ENCODE measurements at regions not wholly inside any gene's neighbourhood (a gene's known extent, or its start where the extent isn't known, plus 50 kb on each side); places are given as distances from the start of the nearest gene placed in this dataset.

GRCh38 chr13:26965952-26966700 lies 205.5 kb downstream of the USP12 start:
- DNase-seq: peak; percentile 99 to 100

GRCh38 chr13:26964278-26965250 lies 204.0 kb upstream of the GPR12 start:
- DNase-seq: peak; percentile 96 to 99

DNA sequence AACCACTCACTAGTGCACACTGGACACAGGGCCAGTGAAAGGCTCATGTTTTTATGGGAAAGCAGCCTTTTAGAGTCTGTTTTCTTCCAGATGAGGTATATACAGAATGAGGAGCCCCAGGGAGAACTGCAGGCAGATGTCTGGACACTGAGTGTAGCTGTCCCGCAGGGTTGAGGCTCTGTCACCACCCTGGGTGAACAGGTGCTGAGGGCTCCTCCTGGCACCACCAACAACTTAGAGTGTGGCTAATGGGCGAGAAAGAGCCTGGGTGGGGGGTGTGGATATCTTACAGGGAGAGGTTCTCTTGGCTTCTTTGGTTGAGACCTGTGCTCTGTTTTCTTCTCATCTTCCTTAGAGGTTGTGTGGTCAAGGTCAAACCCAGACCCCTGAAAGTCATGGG lies 202.1 kb upstream of the GPR12 start:
- DNase-seq: peak; percentile 52 to 83

DNA sequence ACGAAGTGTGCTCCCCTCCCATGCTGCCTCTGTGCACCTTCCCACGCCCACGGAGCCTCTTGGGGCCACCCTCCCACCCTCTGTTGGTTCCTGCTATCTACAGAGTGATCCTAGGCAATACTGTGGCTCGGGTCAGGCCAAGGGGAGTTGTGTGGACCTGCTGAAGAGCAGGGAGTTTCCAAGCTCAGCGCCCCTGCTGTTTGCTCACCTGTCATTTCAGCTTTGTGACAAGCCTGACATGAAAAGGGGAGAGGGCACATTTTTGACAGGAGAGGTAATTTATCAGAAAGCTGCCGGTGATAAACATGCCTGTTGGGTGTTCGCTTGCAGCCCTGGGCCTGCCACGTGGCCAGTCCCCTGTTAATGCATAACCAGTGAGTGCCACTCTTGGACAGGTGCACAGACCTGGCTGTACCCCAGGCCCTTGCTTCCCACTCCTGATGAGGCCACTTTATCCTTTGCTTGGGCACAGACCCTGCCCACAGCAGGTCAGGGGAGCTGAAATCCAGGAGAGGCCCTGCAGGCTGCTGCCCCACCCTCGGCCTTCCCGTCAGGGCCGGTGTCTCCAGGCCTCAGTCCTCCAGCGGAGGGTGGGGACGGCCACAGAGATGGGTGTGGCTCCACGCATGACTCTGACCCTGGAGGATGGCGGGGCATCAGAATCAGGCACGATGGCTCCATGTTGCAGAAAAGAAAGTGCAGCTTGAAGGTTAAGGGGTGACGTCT lies 201.5 kb upstream of the GPR12 start:
- DNase-seq: no peak

DNA sequence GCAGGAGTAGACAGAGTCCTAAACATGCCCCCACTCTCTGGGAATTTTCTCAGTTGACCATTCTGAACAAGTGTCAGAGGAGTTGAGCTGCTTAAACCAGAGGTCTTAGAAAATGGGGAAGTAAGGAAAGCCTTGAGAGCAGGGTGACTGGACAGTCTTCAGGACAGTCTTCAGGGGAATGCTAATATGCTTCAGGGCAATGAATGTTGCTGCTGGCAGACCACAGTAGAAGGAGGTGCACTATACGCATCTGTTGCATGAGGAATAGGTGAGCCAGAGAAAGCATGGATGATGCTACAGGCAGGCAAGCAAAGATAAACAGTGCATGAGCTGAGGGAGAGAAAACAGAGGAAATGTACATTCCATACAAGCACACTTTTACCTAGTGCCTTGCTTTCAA lies 196.6 kb upstream of the GPR12 start:
- DNase-seq: no peak

DNA sequence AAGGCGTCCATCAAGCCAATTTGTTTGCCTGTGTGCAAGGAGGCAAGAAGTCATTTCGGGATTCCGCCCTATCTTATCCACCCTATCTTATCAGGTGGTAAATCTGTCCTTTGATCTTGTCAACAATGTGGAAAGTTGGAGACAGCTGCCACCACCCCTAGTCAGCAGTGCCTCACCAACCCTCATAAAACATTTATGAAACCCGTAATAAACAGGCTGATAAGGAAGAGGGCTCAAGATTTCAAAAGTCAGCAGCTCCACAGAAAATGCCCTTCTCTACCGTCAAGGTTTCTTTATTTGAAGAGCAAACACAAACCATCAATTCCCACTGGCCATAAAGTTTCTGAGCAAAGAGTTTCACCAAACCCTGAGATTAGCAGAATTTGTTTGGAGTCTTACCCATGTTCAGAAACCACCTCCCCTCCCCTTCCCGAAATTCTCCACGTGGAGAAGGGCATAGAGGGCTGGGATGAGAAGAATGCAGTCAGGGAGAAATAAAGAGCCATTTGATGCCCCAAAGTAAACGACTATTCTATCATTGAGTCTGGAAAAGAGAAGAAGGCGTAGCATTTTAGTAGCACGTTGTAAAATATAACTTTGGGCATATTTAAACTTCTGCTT lies 196.0 kb upstream of the GPR12 start:
- no peak for DNase-seq

GRCh38 chr13:26954976-26955375 lies 194.4 kb upstream of the GPR12 start:
- no peak for DNase-seq

GRCh38 chr13:26953291-26953690 lies 192.7 kb upstream of the GPR12 start:
- peak in 1 of 2 experiments; percentile 68 for DNase-seq

- DNase-seq: no peak
Observed at GRCh38 chr13:26952551-26953143, 192.1 kb upstream of the GPR12 start.

DNA sequence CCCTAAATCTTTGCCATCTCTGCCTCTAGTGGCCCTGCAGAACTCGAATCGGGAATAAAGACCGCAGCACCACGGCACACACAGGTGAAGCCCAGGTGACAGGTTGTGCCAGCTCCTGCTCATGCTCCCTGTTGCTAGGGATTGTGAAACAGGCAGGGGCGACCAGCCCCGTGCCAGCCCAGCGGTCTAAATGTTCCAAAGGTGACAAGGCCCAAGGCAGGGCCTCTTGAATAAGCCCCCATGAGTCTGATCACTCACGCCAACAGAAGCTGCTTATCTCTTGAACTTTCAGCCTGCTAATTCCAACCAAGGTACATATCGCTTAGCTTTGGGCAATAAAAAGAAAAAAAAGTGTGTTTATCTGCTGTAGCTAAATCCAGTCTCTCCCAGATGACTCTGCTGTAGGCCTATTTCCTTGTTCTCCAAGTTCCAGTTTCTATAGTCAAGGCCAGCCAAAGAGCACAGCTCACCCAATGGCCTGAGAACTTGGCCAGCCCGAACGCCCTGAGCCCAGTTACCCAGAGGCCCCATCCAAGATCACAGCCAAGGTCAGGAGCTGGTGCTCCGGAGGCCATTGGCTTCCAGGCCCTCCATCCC lies 191.1 kb upstream of the GPR12 start:
- DNase-seq: no peak

DNA sequence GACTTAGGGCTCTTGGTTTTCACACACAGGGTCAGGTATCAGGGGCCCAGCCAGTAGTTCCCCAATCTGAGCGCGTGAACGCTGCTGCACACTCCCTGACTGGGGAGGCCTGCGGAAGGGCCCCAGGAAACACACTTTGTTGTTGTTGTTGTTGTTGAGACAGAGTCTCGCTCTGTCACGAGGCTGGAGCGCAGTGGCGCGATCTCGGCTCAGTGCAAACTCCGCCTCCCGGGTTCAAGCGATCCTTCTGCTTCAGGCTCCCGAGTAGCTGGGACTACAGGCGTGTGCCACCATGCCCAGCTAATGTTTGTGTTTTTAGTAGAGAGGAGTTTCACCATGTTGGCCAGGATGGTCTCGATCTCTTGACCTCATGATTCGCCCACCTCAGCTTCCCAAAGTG lies 190.4 kb upstream of the GPR12 start:
- no peak for DNase-seq

DNA sequence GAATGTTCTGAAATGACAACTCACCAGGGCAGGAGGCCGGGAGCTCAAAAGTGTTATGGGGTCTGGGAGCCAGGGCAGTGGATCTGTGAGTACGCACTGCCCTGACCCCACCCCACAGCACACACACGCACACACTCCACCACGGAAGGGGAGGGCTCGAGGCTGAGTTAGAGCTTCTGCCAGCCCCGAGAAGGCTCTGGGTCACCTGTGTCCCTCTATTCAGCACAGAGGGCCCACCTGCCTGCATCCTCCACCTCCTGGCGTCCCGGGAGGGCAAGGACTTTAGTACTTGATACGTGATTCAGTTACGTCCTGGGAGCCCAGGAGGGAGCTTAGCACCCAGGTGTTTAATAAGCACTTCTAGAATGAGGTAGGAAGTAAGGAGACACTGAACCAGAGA lies 190.0 kb upstream of the GPR12 start:
- DNase-seq: no peak

GRCh38 chr13:26949701-26950502 lies 189.3 kb upstream of the GPR12 start:
- DNase-seq: peak in 1 of 2 experiments; percentile 75

DNA sequence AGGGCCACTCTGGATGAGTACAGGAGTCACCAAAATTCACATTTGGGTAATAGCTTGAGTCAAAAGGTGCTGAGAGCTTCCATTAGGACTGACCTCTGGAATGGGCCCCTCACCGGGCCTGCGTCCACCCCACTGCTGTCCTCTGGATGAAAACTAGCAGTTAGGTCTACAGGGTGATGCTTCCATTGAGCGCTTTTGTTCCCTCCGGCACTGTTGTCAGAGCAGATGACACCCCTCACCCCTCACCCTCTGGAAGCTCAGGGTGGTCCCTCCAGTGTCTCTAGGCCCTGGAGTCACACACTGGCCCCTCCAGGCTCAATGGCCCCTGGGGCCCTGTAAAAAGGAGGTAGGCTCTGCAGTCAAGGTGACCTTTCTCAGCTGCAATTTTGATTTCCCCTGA lies 187.8 kb upstream of the GPR12 start:
- DNase-seq: no peak

DNA sequence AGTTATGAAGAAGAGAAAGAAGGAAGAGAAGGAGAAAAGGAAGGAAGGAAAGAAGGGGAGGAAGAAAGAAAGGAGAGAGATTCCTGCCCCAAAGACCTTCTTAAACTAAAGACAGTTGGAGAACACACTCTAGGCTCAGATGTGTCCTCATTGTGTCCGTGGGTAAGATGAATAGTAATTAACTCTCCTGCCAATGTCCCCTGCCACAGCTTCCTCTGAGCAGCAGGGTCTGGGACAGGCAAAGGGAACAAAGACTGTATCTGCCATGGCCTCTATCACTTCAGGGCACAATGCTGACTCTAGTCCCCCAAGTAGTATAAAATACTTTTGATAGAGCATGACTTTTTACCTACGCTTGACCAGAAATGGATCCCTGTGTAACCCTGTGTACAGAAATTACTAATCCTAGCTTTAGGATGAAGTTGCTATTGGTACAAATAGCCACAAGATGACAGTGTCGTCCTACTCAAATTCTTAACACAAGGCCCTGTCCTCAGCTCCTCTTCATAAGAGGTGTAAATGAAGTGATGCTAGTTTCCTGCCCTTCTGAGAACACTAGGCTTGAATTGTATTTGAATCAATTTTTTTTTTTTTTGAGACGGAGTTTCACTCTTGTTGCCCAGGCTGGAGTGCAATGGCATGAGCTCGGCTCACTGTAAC lies 186.2 kb upstream of the GPR12 start:
- DNase-seq: peak; percentile 79 to 94

DNA sequence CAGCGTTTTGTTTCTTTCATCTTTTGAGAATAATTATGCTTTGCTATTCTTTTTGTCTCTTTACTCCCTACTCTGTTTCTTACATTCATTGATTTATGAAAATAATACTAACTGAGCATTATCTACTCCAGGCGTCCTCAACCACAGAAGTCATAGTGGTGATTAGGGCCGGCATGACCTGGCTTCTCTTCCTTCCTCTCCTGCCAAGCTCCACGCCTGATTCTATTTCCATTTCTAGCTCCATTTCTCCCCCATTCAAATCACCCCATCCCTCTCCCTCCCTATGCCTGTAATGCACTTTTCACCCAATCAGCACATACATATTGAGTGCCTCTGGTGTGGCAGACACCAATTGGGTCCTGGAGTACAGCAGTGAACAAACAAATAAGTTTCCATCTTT lies 183.2 kb upstream of the GPR12 start:
- peak in 1 of 2 experiments; percentile 20 for DNase-seq

- no peak for DNase-seq
Observed at GRCh38 chr13:26942184-26942583, 181.6 kb upstream of the GPR12 start.

DNA sequence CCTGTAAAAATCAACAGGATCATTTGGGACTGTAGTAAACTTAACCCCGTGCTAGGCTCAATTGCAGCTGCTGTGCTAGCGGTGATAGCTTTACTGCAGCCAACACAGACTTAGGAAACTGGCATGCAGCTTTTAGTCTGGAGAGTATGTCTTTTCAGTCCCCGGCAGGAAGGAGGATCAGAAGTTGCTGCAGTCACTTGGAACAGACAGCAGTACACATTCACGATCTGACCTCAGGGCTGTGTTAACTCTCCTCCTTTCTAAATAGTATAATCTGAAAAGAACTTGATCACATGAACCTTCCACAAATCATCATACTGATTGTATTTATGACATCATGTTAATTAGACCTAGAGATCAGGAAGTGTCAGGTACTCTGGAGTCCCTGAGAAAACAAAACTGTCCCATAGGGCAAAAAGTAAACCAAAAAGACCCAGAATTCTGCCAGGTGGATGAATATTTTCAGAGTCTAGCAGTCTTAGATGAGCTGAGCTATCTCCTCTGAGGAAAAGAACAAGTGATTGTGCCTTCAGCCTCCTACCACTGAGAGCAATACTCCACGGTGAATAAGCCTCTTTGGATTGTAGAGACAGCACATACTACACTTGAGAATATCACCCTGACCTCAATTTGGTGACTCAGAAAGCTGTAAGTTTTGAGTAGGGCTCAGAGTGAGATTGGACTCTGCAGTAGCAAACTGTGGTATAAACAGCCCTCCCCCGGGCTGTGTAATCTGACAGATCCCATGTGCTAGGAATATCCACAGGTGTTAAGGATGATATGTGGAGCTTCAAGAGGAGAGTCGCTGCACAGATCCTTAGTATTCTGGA lies 181.0 kb upstream of the GPR12 start:
- DNase-seq: no peak

DNA sequence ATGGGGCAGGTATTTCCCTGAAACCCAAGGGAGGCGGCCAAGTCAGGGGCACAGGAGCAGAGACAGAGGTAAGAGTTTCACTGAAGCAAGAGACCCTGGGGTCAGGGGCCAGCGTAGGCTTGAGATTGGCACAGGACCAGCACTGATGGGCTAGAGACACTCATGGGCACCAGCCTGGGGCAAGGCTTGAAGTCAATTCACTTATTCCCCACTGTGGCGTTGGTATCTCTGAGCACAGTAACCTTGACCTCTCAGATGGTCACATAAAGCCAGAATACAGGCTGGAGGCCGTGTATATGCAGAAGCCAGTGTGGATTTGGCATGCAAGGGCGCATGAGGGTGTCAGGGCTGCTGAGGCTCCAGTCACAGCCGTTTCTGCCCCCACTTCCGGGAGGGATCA lies 173.5 kb upstream of the GPR12 start:
- no peak for DNase-seq

DNA sequence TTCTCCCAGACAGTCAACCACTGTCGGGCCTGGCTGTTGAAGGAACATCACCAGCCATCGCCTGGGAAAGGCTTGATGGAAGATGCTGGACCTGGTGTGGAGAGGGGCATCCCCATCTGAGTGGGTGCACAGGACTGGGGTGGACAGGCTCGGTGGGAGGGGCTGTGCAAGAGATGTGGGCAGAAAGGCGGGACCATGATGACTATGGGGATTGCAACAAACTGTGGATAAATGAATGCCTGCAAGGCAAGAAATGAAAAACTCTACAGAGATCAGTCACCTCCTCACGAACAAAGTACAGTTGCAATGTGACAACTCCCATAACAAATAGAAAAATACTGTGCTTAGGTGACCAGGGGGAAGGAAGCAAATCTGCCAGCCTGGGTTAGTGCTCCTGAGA lies 171.9 kb upstream of the GPR12 start:
- DNase-seq: no peak

Measured in NCI-H524 (cell line).